Gastrocnemius medialis (tissue), 4 donors: ENCODE measurements at regions not wholly inside any gene's neighbourhood (a gene's known extent, or its start where the extent isn't known, plus 50 kb on each side); places are given as distances from the start of the nearest gene placed in this dataset.

ENCODE experiments used
- POLR2A ChIP-seq, 2 donors: fragments of 450-650 bp; IDR thresholded peaks; one replicate each; pipeline ENCODE4 v1.6.1; 2017; ENCODE audit warnings: antibody characterized with exemption in 2 of 2, mild to moderate bottlenecking in 2 of 2, moderate library complexity in 2 of 2
- TF ChIP-seq, protein P1 (sequence below), 5 experiments: fragments of 450-650 bp in 3 of 5; fragments of 200-600 bp in 2 of 5; sonication (generic) in 2 of 5; IDR thresholded peaks in 4 of 5; conservative IDR thresholded peaks in 1 of 5; 1 replicate in 4 of 5; 2 replicates in 1 of 5; pipeline ENCODE4 v1.5.1; 2016 to 2019; ENCODE audit warnings: antibody characterized with exemption in 5 of 5, mild to moderate bottlenecking in 3 of 5, moderate library complexity in 3 of 5

DNA sequence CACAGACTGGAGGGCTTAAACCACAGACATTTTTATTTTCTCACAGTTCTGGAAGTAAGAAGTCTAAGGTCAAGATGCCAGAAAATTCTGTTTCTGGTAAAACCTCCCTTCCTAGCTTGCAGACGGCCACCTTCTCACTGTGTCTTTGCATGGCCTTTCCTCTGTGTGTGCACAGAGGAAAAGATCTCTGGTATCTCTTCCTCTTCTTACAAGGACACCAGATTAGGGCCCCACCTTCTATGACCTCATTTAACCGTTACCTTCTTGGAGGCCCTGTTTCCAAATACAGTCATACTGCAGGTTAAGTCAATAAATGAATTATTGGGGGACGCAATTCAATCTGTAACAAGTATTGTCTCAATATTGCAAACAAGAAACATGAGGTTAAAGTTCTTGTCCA lies 63.0 kb upstream of the PRDX6 start:
- TF ChIP-seq, protein P1, sequence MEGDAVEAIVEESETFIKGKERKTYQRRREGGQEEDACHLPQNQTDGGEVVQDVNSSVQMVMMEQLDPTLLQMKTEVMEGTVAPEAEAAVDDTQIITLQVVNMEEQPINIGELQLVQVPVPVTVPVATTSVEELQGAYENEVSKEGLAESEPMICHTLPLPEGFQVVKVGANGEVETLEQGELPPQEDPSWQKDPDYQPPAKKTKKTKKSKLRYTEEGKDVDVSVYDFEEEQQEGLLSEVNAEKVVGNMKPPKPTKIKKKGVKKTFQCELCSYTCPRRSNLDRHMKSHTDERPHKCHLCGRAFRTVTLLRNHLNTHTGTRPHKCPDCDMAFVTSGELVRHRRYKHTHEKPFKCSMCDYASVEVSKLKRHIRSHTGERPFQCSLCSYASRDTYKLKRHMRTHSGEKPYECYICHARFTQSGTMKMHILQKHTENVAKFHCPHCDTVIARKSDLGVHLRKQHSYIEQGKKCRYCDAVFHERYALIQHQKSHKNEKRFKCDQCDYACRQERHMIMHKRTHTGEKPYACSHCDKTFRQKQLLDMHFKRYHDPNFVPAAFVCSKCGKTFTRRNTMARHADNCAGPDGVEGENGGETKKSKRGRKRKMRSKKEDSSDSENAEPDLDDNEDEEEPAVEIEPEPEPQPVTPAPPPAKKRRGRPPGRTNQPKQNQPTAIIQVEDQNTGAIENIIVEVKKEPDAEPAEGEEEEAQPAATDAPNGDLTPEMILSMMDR (IDR thresholded peaks at IDR 0.05 in 4 of 5, conservative IDR thresholded peaks at IDR 0.05 in 1 of 5): no peak
- TF ChIP-seq POLR2A (IDR thresholded peaks at IDR 0.05): no peak
